ENCODE measurements at regions not wholly inside any gene's neighbourhood (a gene's known extent, or its start where the extent isn't known, plus 50 kb on each side); places are given as distances from the start of the nearest gene placed in this dataset.

DNA sequence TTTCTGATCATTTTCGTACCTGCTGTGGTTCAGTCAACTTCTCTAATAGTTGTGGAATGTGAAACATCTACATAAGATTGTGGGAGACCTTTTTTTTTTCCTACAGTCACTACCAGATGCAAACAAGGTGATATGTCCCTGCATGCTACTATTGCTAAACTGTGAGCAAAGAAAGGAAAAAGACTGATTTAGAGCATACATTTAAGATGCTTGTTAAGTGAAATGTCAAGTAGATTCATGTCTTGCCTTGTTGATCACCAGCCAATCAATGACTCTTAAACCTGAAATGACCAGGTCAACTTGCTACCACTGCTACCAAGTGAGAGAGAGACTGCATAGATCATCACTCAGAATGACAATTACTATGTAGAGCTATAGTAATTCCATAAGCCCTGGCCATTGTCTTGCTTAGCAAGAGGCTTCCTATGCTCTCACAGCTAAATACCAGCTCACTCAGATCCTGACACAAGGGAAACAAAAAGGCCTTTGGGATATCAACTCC lies 84.3 kb upstream of the SKAP2 start:
- TF ChIP-seq POLR2AphosphoS5 (IDR thresholded peaks at IDR 0.05; ENCODE audit: low read depth, low read length) (no peak), TCF7L2 (IDR thresholded peaks at IDR 0.05; ENCODE audit: low read depth, low read length) (no peak), SIN3A (IDR thresholded peaks at IDR 0.05; ENCODE audit: borderline replicate concordance, insufficient read depth, low read depth, low read length) (no peak)
- TF ChIP-seq, protein P1, sequence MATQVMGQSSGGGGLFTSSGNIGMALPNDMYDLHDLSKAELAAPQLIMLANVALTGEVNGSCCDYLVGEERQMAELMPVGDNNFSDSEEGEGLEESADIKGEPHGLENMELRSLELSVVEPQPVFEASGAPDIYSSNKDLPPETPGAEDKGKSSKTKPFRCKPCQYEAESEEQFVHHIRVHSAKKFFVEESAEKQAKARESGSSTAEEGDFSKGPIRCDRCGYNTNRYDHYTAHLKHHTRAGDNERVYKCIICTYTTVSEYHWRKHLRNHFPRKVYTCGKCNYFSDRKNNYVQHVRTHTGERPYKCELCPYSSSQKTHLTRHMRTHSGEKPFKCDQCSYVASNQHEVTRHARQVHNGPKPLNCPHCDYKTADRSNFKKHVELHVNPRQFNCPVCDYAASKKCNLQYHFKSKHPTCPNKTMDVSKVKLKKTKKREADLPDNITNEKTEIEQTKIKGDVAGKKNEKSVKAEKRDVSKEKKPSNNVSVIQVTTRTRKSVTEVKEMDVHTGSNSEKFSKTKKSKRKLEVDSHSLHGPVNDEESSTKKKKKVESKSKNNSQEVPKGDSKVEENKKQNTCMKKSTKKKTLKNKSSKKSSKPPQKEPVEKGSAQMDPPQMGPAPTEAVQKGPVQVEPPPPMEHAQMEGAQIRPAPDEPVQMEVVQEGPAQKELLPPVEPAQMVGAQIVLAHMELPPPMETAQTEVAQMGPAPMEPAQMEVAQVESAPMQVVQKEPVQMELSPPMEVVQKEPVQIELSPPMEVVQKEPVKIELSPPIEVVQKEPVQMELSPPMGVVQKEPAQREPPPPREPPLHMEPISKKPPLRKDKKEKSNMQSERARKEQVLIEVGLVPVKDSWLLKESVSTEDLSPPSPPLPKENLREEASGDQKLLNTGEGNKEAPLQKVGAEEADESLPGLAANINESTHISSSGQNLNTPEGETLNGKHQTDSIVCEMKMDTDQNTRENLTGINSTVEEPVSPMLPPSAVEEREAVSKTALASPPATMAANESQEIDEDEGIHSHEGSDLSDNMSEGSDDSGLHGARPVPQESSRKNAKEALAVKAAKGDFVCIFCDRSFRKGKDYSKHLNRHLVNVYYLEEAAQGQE (IDR thresholded peaks at IDR 0.05; ENCODE audit: insufficient read depth in 1 of 2, low read depth in 2 of 2, low read length in 1 of 2), result no peak
- TF ChIP-seq, protein P2, sequence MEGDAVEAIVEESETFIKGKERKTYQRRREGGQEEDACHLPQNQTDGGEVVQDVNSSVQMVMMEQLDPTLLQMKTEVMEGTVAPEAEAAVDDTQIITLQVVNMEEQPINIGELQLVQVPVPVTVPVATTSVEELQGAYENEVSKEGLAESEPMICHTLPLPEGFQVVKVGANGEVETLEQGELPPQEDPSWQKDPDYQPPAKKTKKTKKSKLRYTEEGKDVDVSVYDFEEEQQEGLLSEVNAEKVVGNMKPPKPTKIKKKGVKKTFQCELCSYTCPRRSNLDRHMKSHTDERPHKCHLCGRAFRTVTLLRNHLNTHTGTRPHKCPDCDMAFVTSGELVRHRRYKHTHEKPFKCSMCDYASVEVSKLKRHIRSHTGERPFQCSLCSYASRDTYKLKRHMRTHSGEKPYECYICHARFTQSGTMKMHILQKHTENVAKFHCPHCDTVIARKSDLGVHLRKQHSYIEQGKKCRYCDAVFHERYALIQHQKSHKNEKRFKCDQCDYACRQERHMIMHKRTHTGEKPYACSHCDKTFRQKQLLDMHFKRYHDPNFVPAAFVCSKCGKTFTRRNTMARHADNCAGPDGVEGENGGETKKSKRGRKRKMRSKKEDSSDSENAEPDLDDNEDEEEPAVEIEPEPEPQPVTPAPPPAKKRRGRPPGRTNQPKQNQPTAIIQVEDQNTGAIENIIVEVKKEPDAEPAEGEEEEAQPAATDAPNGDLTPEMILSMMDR (IDR thresholded peaks at IDR 0.05), result no peak
- ChIA-PET CTCF (no interaction called here), POLR2A (interaction anchor here (0.7 kb wide), 1 partner anchor 63 kb away, joined by 6 read pairs; no protein-coding TSS in a partner anchor)
- in situ Hi-C loops (cut with HindIII; ENCODE audit: low pct_unique_long_range_greater_than_20kb, low sequenced_read_pairs) (no loop called here), intact Hi-C loops (cut with micrococcal nuclease; ENCODE audit: unreplicated experiment) (no loop called here)
- no peak overlapping the region for H3K27ac ChIP-seq (ENCODE audit: low read length)
- no TSS peak for BruUV-seq (replicated peaks)
- H3K27me3 ChIP-seq (ENCODE audit: control insufficient read depth, insufficient read depth, low read length), result 0 out of 2 replicates have a peak, but pooled peaks cover 6% of the 10 kb centered on the region
- H3K4me1 ChIP-seq (ENCODE audit: control insufficient read depth, insufficient read depth, low read length), result no peaks in the 10 kb centered on the region
- H3K9me3 ChIP-seq (ENCODE audit: control insufficient read depth, insufficient read depth, low read depth, low read length), result no peaks in the 10 kb centered on the region
- no peaks in the 10 kb centered on the region for H3K36me3 ChIP-seq (ENCODE audit: control insufficient read depth, insufficient read depth, low read length)
- no peak overlapping the region for H3K4me3 ChIP-seq (ENCODE audit: low read depth in 2 of 2, low read length in 2 of 2)
- DNase-seq (ENCODE audit: low read depth, low spot score) (no peak), ATAC-seq (no peak)

- Histone ChIP-seq H3K36me3 (ENCODE audit: control insufficient read depth, insufficient read depth, low read length) (no peaks in the 10 kb centered on the region), H3K4me1 (ENCODE audit: control insufficient read depth, insufficient read depth, low read length) (no peaks in the 10 kb centered on the region), H3K9me3 (ENCODE audit: control insufficient read depth, insufficient read depth, low read depth, low read length) (no peaks in the 10 kb centered on the region), H3K27me3 (ENCODE audit: control insufficient read depth, insufficient read depth, low read length) (peaks cover 10% of the 10 kb centered on the region; the same call in 1 of the 2 replicates), H3K27ac (ENCODE audit: low read length) (no peak overlapping the region), H3K4me3 (ENCODE audit: low read depth in 2 of 2, low read length in 2 of 2) (no peak overlapping the region)
- intact Hi-C loops (cut with micrococcal nuclease; ENCODE audit: unreplicated experiment) (no loop called here), in situ Hi-C loops (cut with HindIII; ENCODE audit: low pct_unique_long_range_greater_than_20kb, low sequenced_read_pairs) (no loop called here)
- no TSS peak for BruUV-seq (replicated peaks)
- TF ChIP-seq, protein P2 (IDR thresholded peaks at IDR 0.05), result no peak
- TF ChIP-seq TCF7L2 (IDR thresholded peaks at IDR 0.05; ENCODE audit: low read depth, low read length) (no peak), SIN3A (IDR thresholded peaks at IDR 0.05; ENCODE audit: borderline replicate concordance, insufficient read depth, low read depth, low read length) (no peak), POLR2AphosphoS5 (IDR thresholded peaks at IDR 0.05; ENCODE audit: low read depth, low read length) (no peak)
- TF ChIP-seq, protein P1 (IDR thresholded peaks at IDR 0.05; ENCODE audit: insufficient read depth in 1 of 2, low read depth in 2 of 2, low read length in 1 of 2), result no peak
- CTCF ChIA-PET, result no interaction called here
- POLR2A ChIA-PET, result no interaction called here
- DNase-seq (ENCODE audit: low read depth, low spot score) (no peak), ATAC-seq (no peak)
Observed at GRCh38 chr7:26944501-26945358, 80.3 kb upstream of the SKAP2 start.

All from Panc1 (cell line).